SH-SY5Y (cell line): ENCODE measurements at regions not wholly inside any gene's neighbourhood (a gene's known extent, or its start where the extent isn't known, plus 50 kb on each side); places are given as distances from the start of the nearest gene placed in this dataset.

Source experiments
- GATA2 ChIP-seq: IDR thresholded peaks from 2 replicates; pipeline ENCODE4 v1.6.1; 2011; ENCODE audit warnings: mild to moderate bottlenecking, low read depth, low read length
- GATA3 ChIP-seq: IDR thresholded peaks from 2 replicates; pipeline ENCODE4 v1.6.1; 2011; ENCODE audit warnings: low read depth, mild to moderate bottlenecking, low read length, moderate library complexity

GRCh38 chr7:106573125-106573663, 87.8 kb downstream of the CCDC71L start:
- TF ChIP-seq GATA2 (no peak), GATA3 (no peak)
